GM21786 (cell line): ENCODE measurements at regions not wholly inside any gene's neighbourhood (a gene's known extent, or its start where the extent isn't known, plus 50 kb on each side); places are given as distances from the start of the nearest gene placed in this dataset.
"Not testable (repeated sequence)": the region's sequence is repeated elsewhere in the genome, so short reads cannot be mapped to it uniquely, and the experiment has no call there.

Source experiments
- ATAC-seq: cut with Tn5 transposase; IDR thresholded peaks from one replicate; pipeline ENCODE4 v1.9.1; 2021; ENCODE audit not compliant: unreplicated experiment

DNA sequence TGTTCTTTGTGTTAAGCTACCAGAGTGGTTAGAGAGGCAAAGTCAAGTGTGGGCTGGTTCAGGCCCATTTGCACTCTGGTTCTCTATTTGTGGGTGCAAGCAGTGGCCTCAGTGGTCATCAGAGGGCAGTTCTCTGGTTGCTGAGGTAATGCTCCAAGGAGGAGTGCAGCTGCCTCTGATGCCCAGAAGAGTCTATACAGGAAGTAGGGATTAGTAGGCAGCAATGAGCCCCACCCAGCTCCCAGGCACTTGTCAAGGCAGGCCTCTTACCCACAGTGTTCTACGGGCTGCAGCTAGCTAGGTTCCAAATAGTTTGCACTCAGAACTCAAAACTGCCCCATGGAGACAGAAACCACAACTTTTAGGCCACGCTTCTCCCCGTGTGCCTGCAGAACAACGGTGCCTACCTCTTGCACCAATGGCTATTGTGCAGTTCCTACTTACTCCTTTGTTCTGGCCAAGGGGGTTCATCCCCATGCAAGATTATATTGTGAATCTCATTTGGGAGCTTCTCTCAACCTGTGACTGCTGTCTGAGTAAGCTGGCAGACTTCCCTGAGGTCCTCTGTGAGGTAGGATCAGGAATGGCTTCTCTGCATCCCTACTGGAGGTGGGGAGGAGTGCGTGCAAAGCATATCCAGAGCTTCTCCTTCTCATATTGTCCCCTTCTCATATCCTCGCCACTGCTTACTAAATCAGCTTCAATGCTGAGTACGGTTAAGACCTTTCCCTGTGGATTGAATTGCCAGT is 410.3 kb upstream of the LMO3 start:
- no peak for ATAC-seq

DNA sequence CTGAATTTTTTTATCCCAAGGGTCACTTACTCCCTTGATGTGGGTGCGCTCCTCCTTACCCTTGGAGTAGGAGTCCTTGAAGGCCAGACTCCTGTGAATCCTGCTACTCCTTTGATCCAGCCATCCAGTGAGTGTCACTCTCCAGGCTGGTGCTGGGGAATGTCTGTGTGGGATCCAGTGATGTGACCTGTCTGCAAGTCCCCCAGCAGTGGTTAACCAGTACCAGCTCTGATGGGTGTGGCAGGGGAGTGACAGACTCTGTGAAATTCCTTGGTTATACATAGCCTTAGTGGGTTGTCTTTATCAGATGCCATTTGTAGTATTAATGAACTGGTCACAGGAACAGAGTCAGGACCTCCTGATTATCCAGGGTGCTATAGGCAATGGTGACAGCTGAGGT is 409.5 kb upstream of the LMO3 start:
- ATAC-seq = no peak

DNA sequence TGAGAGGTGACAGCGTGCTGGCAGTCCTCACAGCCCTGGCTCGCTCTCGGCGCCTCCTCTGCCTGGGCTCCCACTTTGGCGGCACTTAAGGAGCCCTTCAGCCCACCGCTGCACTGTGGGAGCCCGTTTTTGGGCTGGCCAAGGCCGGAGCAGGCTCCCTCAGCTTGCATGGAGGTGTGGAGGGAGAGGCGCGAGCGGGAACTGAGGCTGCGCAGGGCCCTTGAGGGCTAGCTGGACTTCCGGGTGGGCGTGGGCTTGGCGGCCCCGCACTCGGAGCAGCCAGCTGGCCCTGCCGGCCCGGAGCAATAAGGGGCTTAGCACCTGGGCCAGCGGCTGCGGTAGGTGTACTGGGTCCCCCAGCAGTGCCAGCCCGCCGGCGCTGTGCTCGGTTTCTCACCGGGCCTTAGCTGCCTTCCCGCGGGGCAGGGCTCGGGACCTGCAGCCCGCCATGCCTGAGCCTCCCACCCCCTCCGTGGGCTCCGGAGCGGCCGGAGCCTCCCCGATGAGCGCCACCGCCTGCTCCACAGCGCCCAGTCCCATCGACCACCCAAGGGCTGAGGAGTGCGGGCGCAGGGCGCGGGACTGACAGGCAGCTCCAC is 401.6 kb upstream of the LMO3 start:
- not testable (repeated sequence) for ATAC-seq

DNA sequence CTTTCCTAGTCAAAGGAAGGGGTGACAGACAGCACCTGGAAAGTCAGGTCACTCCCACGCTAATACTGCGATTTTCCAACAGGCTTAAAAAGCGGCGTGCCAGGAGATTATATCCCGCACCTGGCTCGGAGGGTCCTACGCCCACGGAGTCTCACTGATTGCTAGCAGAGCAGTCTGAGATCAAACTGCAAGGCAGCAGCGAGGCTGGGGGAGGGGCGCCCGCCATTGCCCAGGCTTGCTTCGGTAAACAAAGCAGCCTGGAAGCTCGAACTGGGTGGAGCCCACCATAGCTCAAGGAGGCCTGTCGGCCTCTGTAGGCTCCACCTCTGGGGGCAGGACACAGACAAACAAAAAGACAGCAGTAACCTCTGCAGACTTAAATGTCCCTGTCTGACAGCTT is 392.6 kb upstream of the LMO3 start:
- ATAC-seq = not testable (repeated sequence)

DNA sequence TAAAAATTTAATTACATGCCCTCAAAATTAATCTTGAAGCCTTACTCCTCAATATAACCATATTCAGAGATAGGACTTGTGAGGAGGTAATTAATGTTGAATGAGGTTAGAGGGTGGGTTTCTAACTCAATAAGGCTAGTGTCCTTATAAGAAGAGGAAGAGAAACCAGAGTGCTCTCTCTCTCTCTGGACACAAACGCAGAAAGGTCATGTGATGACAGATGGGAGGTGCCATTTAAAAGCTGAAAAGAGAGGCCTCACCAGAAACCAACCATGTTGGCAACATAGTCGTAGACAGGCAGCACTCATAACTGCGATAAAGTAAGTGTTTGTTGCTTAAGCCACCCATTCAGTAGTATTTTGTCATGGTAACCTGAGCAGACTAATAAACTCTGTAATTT is 378.5 kb upstream of the LMO3 start:
- no peak for ATAC-seq

DNA sequence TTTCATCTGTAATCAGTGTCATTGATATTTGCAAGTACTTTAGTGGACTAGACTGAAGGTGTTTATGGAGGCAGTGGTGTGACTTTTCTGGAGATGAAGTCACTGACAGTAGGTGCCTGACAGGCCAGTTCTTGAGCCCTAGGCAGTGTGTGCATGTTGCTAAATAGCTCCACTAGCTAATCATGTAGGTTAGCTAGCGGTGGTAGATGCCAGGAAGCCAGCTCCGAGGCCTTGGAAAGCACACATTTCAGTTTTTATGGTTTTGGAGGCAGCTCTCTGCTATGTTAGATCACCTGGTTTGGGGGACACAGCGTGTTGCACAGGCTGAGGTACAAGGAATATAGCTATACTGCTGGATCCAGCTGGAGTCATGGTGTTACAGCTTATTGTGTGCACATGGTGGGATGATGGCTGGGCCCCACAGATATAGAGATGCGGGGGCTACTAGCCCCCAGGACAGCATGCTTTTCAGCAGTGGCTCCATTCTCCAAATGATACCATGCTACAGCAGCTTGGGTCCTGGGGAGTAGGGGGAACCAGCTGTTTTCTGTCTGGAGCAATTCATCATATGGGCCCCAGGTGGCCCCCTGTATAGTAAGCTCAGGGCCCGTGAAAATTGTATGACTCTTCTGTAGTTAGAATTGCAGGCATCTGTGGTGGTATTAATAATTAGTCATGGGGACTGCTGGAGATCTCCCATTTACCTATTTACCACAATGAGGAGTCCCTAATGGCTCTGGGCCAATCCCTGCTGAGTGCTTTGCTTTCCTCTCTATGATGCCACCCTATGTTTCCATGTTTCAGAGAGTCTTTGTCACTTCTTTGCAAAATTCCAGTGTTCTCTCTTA is 367.2 kb upstream of the LMO3 start:
- no peak for ATAC-seq

DNA sequence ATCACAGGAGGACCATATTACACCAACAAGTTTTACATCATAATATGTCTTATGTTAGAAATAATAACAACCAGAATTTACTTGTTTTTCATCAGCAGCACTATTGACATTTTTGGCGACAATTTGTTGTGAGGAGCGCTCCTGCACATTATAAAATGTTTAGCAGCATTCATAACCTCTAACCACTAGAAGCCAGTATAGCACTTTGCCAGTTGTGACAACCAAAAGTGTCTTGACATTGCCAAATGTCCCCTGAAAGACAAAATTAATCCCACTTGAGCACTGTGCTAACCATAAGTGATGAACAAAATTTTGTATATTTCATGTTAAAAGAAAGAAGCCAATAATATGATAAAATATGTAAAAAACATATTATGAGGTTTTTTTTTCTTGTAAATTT is 356.9 kb upstream of the LMO3 start:
- no peak for ATAC-seq

DNA sequence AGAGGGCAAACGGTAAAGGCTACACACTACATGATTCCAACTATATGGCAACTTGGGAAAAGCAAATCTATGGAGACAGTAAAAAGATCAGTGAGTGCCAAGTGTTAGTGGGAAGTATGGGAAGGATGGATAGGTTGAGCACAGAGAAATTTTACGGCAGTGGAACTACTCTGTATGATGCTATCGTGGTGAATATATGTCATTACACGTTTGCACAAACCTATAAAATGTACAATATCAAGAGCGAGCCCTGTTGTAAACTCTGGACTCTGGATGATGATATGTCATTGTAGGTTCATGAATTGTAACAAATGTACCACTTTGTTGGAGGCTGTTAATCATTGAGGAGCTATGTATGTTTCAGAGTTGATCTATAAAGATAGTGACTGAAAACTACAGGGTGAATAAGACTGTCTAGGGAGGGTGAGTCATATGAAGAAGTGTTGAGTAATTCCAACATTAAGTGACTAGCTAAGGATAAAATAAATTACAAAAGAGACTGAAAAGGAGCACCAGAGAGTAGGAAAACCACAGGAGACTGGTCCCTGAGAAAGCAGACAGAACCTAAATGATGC is 349.2 kb upstream of the LMO3 start:
- no peak for ATAC-seq

DNA sequence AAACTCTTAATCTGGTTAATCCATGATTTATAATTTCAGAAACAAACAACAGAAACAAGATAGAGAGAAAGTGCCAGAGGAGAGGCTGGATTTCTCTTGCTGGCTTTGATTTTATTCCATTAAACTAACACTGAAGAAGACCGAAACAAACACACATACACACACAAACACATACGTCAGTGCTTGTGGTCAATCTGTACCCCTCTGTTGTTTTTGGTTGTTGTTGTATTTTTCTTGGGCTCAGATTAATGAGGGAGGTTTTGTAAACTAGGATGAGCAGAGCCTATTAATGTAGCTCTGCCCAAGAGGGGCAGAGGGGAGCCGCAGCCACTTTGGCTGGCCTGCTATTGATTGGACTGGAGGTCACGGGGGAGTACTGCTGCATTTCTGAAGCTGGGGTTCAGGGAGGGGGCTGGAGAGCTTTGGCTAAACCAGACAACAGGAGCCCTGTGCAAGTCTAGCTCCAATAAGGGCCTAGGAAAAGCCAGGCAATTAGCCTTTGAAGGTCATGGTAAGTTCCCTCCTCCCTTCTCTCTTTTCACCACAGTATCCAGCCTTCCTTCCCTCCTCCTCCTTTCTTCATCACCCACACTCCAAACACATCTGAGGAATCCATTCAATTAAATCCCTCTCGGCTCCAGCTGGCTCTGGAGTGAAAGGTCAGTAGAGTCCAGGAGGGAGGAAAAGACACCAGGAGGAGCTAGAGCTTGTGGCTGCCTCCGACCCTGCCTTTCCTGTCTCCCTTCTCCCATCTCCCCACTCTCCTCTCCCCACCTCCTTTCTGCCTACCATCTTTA is 344.1 kb upstream of the LMO3 start:
- no peak for ATAC-seq

DNA sequence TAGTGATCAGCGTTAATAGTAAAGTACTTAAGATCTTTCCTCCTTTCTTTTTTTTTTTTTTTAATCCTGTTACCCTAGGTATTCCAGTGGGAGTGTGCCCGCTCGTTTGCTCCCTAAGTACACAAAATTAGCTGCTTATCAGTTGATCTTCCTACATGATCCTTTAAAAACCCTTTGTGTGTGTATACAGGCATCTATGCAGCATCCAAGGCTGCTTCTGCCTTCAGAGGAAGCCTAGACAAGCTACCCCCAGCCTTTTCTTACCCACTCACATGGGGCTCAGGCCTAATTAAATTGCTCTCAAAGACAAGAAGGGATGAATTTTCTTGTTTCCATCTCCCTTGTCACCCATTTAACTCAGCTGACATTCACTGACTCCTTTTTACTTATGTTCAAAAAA is 343.4 kb upstream of the LMO3 start:
- no peak for ATAC-seq

DNA sequence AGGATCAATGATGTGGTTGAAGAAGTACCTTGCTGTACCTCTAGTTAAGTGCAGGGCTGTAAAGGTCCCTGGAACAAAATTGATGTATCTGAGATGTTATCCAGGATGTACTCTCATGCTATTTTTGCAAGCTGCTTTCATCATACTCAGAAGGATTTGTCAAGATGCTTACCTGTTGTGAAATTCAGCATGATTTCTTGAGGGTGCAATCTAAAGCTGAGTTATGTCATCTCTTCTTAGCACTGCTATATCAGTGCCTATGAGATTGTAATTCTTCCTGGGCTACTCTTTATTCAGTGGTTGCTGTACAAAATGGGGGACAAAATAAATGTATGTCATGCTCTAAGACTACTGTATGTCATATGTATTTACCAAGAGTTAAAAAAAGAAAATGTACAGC is 340.7 kb upstream of the LMO3 start:
- no peak for ATAC-seq

DNA sequence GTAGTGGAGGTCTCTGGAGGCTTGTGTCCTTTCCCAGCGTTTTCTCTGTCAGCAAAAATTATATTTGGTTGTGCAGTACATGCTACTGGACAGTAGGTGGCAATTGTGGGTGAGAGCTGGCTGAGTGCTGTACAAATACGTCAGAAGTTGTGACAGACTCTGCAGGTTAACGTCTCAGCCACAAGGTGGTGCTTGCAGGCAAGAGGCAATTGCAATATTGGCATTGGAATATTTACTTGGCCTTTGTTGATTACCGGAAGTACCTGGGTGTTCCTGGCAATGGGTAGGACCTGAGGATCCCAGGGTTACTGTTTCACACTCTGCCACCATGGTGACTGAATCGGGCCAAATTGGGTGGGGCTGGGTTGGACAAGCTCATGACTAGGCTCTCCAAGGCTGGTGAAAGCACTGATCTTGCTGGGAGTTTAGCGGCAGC is 333.9 kb upstream of the LMO3 start:
- ATAC-seq = peak; percentile 98

DNA sequence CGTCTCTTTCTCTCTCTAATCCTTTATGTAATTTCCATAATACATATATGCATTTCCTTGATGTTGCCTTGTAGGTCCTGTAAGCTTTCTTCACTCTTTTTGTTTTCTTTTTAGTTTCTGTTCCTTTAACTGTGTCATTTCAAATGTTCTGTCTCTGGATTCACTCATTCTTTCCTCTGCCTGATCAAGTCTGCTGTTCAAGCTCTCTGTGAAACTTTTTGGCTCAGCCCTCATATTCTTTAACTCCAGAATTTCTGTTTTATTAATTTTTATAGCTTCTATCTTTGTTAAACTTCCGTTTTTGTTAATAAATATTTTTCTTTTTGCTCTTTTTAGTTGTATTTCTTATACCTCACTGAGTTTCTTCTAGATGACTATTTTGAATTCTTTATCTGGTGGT is 321.3 kb upstream of the LMO3 start:
- ATAC-seq = no peak

DNA sequence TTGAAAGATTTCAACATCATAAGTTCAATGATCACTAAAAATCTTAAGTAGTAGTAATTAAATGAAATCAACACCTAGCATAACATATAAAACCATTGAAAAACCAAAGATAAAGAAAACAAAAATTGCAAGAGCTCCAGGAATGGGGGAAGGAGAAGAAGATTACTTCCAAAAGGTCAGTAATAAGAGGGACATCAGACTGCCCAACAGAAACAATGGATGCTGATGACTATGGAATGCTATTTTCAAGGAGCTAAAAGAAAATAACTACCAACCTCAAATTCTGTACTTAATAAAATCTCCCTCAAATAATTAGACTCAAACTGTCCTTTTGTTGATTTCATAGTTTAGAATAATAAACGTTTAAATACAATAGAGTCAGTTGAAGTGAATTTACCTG is 314.5 kb upstream of the LMO3 start:
- ATAC-seq = no peak

DNA sequence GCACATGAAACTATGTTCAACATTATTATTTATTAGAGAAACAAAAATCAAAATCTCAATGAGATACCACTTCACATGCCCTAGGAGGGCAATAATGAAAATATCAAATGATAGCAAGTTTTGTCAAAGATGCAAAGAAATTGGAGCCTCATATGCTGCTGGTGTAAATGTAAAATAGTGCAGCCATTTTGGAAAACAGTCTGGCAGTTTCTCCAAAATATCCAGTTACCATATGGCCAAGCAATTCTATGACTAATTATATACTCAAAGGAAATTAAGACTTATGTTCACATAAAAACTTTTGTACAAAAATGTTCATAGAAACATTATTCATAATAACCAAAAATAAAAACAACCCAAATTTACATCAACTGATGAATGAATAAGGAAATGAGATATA is 313.6 kb upstream of the LMO3 start:
- no peak for ATAC-seq

DNA sequence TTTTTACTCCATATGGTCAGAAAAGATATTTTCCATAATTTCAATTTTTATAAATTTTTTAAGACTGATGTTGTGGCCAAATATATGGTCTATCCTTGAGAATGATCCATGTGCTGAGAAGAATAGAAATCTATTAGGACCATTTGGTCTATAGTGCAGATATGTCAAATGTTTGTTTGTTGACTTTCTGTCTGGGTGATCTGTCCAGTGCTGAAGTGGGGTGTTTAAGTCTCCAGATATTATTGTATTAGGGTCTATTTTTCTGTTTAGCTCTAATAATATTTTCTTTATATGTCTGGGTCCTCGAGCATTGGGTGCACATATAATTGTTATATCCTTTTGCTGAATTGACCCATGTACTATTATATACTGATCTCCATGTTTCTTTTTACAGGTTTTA is 308.9 kb upstream of the LMO3 start:
- no peak for ATAC-seq

DNA sequence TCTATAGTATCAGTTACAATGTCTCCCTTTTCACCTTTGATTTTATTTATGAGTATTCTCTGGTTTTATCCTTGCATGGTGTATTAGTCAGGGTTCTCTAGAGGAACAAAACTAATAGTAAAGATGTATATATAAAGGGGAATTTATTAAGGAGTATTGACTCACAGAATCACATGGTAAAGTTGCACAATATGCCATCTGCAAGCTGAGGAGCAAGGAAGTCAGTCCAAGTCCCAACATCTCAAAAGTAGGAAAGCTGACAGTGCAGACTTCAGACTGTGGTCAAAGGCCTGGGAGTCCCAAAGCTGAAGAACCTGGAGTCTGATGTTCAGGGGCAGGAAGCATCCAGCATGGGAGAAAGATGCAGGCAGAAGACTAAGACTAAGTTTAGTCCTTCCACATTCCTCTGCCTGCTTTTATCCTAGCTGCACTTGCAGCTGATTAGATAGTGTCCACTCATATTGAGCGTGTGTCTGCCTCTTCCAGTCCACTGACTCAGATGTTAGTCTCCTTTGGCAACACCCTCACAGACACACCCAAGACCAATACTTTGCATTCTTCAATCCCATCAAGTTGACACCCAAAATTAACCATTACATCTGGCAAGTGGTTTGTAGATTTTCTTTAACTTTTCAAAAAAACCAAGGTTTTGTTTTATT is 308.0 kb upstream of the LMO3 start:
- no peak for ATAC-seq

DNA sequence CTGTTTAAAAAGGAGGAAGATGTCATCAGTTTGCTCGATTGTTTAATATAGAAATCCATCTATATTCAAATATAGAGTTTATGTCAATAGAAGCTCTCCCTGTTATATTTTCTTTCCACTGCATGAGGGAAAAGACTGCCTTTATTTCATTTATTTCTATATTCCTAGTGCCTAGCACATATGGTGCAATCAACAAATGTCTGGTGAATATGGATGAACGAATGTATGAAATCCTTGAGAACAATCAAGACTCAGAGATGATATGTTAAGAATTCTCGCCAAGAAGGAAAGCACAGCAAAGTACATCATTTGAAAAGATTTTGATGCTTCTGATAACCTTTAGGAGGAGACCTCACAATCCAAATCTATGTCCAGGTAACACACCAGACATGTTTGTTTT is 296.0 kb upstream of the LMO3 start:
- no peak for ATAC-seq

DNA sequence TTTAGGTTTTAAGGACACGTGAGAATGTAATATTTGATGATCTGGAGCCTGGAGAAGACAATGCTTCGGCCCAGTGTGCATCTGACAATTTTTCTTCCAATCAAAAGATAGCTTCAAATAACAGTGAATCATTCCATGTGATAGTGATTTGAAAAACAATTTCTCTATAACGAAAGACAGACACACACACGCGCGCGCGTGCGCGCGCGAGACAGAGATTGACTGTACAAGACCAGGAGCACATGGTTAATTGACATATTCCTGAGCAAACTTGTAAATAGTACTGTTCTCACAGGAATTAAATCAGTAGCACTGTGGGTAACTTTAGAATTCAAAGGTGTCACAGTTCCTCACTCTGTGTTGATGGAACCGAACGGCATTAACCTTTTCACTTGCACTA is 287.5 kb upstream of the LMO3 start:
- no peak for ATAC-seq

DNA sequence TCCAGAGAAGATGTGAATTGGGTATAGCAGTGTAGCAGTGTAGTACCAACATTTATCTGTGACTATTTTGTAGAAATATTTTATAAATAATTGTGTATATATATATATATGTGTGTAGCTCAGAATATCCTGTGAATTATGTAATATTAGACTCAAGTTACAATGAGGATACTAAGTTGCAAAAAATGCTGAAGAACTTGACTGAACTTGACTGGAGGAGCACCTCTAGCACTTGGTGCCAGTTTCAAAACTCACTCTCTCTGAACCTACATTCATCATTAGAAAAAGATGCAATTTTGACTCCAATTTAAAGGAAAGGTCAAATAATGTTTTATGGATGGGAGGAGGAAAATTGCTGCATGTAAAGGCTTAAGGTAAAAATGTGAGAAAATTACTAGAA is 285.7 kb upstream of the LMO3 start:
- ATAC-seq = no peak
